ENCODE measurements at regions not wholly inside any gene's neighbourhood (a gene's known extent, or its start where the extent isn't known, plus 50 kb on each side); places are given as distances from the start of the nearest gene placed in this dataset.

DNA sequence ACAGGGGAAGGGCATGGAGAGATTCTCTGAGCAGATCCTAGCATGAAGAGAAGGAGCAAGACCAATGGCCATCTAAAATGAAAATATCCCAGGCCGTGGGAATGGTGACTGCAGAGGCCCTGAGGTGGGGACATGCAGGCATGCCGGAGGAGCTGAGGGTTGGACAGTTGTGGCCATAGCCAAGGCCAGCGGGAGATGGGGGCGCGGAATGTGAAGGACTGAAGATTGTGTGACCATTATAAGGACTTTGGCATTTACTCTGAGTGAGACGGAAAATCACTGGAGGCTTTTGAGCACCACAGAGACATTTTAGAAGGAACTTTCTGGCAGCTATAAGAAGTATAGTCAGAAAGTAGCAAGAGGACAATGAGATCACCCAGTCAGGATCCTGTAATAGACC is 341.1 kb downstream of the SFMBT2 start:
- TF ChIP-seq, protein P1, sequence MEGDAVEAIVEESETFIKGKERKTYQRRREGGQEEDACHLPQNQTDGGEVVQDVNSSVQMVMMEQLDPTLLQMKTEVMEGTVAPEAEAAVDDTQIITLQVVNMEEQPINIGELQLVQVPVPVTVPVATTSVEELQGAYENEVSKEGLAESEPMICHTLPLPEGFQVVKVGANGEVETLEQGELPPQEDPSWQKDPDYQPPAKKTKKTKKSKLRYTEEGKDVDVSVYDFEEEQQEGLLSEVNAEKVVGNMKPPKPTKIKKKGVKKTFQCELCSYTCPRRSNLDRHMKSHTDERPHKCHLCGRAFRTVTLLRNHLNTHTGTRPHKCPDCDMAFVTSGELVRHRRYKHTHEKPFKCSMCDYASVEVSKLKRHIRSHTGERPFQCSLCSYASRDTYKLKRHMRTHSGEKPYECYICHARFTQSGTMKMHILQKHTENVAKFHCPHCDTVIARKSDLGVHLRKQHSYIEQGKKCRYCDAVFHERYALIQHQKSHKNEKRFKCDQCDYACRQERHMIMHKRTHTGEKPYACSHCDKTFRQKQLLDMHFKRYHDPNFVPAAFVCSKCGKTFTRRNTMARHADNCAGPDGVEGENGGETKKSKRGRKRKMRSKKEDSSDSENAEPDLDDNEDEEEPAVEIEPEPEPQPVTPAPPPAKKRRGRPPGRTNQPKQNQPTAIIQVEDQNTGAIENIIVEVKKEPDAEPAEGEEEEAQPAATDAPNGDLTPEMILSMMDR (IDR thresholded peaks at IDR 0.05): no peak
- TF ChIP-seq POLR2A (IDR thresholded peaks at IDR 0.05) (no peak), EP300 (IDR thresholded peaks at IDR 0.05) (no peak)
